ENCODE measurements at regions not wholly inside any gene's neighbourhood (a gene's known extent, or its start where the extent isn't known, plus 50 kb on each side); places are given as distances from the start of the nearest gene placed in this dataset.

DNA sequence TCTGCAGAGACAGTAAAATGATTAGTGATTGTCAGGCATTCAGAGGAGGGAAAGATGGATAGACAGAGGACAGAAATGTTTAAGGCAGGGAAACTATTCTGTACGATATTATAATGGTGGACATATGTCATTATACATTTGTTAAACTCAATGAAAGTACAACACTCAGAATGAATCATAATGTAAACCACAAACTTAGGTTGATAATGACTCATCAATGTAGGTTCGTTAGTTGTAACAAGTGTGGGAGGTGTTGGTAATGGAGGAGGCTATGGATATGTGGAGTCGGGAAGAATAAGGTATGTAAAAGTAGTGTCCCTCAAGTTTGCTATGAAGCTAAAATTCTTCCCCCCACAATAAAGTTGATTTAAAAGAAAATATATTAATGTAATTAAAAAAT, 455.0 kb downstream of the BRINP3 start:
- TF ChIP-seq, protein P1, sequence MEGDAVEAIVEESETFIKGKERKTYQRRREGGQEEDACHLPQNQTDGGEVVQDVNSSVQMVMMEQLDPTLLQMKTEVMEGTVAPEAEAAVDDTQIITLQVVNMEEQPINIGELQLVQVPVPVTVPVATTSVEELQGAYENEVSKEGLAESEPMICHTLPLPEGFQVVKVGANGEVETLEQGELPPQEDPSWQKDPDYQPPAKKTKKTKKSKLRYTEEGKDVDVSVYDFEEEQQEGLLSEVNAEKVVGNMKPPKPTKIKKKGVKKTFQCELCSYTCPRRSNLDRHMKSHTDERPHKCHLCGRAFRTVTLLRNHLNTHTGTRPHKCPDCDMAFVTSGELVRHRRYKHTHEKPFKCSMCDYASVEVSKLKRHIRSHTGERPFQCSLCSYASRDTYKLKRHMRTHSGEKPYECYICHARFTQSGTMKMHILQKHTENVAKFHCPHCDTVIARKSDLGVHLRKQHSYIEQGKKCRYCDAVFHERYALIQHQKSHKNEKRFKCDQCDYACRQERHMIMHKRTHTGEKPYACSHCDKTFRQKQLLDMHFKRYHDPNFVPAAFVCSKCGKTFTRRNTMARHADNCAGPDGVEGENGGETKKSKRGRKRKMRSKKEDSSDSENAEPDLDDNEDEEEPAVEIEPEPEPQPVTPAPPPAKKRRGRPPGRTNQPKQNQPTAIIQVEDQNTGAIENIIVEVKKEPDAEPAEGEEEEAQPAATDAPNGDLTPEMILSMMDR (IDR thresholded peaks at IDR 0.05), result no peak
- no peak for TF ChIP-seq POLR2A (IDR thresholded peaks at IDR 0.05)

Data from body of pancreas (tissue), 4 donors.